Stimulated activated CD8-positive, alpha-beta memory T cell treated with anti-CD3 and anti-CD28 coated beads, Interleukin-4, amount 100 ng/mL, for 1 hour (primary cell): ENCODE measurements at regions not wholly inside any gene's neighbourhood (a gene's known extent, or its start where the extent isn't known, plus 50 kb on each side); places are given as distances from the start of the nearest gene placed in this dataset.
"Not testable (repeated sequence)": the region's sequence is repeated elsewhere in the genome, so short reads cannot be mapped to it uniquely, and the experiment has no call there.

Experiments used
- DNase-seq, 2 donors: peaks; one replicate each; pipeline ENCODE4 v3.0.0-alpha.2; 2020; ENCODE audit warnings: low read depth in 2 of 2, low spot score in 1 of 2

- no peak for DNase-seq
Observed at GRCh38 chr4:124070688-124071484, 641.6 kb downstream of the ANKRD50 start.

GRCh38 chr4:124075276-124075675 lies 637.3 kb downstream of the ANKRD50 start:
- not testable (repeated sequence) for DNase-seq

- DNase-seq, result no peak
Observed at GRCh38 chr4:124079174-124079780, 633.3 kb downstream of the ANKRD50 start.

- no peak for DNase-seq
Observed at GRCh38 chr4:124083711-124084110, 628.8 kb downstream of the ANKRD50 start.

GRCh38 chr4:124085561-124086180 lies 626.9 kb downstream of the ANKRD50 start:
- no peak for DNase-seq

- DNase-seq, result no peak
Observed at GRCh38 chr4:124090021-124090420, 622.5 kb downstream of the ANKRD50 start.

GRCh38 chr4:124092101-124092500 lies 620.4 kb downstream of the ANKRD50 start:
- no peak for DNase-seq

- DNase-seq, result no peak
Observed at GRCh38 chr4:124092541-124092984, 620.0 kb downstream of the ANKRD50 start.

- DNase-seq, result no peak
Observed at GRCh38 chr4:124095621-124096020, 616.9 kb downstream of the ANKRD50 start.

GRCh38 chr4:124096290-124096689 lies 616.2 kb downstream of the ANKRD50 start:
- no peak for DNase-seq

- no peak for DNase-seq
Observed at GRCh38 chr4:124097447-124097846, 615.1 kb downstream of the ANKRD50 start.

GRCh38 chr4:124104101-124104500 lies 608.4 kb downstream of the ANKRD50 start:
- DNase-seq, result no peak

- no peak for DNase-seq
Observed at GRCh38 chr4:124104628-124105027, 607.9 kb downstream of the ANKRD50 start.

GRCh38 chr4:124105212-124105611 lies 607.3 kb downstream of the ANKRD50 start:
- DNase-seq, result no peak

GRCh38 chr4:124111411-124111810 lies 601.1 kb downstream of the ANKRD50 start:
- no peak for DNase-seq

GRCh38 chr4:124111922-124112321 lies 600.6 kb downstream of the ANKRD50 start:
- DNase-seq, result no peak

GRCh38 chr4:124118061-124118460 lies 594.5 kb downstream of the ANKRD50 start:
- DNase-seq, result no peak

- DNase-seq, result no peak
Observed at GRCh38 chr4:124121461-124121971, 591.0 kb downstream of the ANKRD50 start.

GRCh38 chr4:124123181-124123580 lies 589.4 kb downstream of the ANKRD50 start:
- no peak for DNase-seq

GRCh38 chr4:124123721-124124120 lies 588.8 kb downstream of the ANKRD50 start:
- DNase-seq, result no peak

- not testable (repeated sequence) for DNase-seq
Observed at GRCh38 chr4:124131324-124131723, 581.2 kb downstream of the ANKRD50 start.

GRCh38 chr4:124132161-124132560 lies 580.4 kb downstream of the ANKRD50 start:
- no peak for DNase-seq
